Thyroid gland (tissue), 4 donors: ENCODE measurements at regions not wholly inside any gene's neighbourhood (a gene's known extent, or its start where the extent isn't known, plus 50 kb on each side); places are given as distances from the start of the nearest gene placed in this dataset.

ENCODE experiments used
- DNase-seq, 2 donors: peaks; one replicate each; pipeline ENCODE4 v3.0.0-alpha.2; 2019
- H3K27ac ChIP-seq, 3 donors: fragments of 200-600 bp; sonication (generic); 1 replicate in 2 of 3; 2 replicates in 1 of 3; pipeline ENCODE4 v1.5.1; 2016 to 2019; ENCODE audit warnings: mild to moderate bottlenecking in 1 of 3, moderate library complexity in 1 of 3
- H3K27me3 ChIP-seq: fragments of 200-600 bp; sonication (generic); one replicate; pipeline ENCODE4 v1.5.1; 2019
- H3K36me3 ChIP-seq, 2 donors: fragments of 200-600 bp; sonication (generic); one replicate each; pipeline ENCODE4 v1.5.1; 2016 to 2019
- H3K4me1 ChIP-seq, 2 donors: fragments of 200-600 bp; sonication (generic); one replicate each; pipeline ENCODE4 v1.5.1; 2017 to 2019
- H3K4me3 ChIP-seq, 3 donors: fragments of 200-600 bp; sonication (generic); replicated peaks in 1 of 3; 1 replicate in 2 of 3; 2 replicates in 1 of 3; pipeline ENCODE4 v1.5.1; 2016; ENCODE audit warnings: mild to moderate bottlenecking in 1 of 3
- H3K9me3 ChIP-seq: fragments of 200-600 bp; sonication (generic); one replicate; pipeline ENCODE4 v1.5.1; 2017
- CTCF ChIP-seq, 6 experiments: fragments of 200-600 bp in 3 of 6; fragments of 450-650 bp in 3 of 6; sonication (generic) in 3 of 6; IDR thresholded peaks; one replicate each; pipeline ENCODE4 v1.5.1; 2016 to 2019; ENCODE audit warnings: antibody characterized with exemption in 6 of 6, mild to moderate bottlenecking in 2 of 6, inconsistent platforms in 1 of 6, moderate library complexity in 1 of 6
- POLR2A ChIP-seq, 2 donors: fragments of 450-650 bp; IDR thresholded peaks; one replicate each; pipeline ENCODE4 v1.6.1; 2017; ENCODE audit warnings: antibody characterized with exemption in 2 of 2, mild to moderate bottlenecking in 2 of 2, moderate library complexity in 1 of 2
- WGBS, 2 donors: methylation state at CpG; one replicate each; pipeline ENCODE4 v1.1.5; 2017; 5-methylcytosine and 5-hydroxymethylcytosine counted together
- intact Hi-C: fragments of 100-400 bp; cut with DNase I; formaldehyde crosslinking; loops from one replicate; pipeline ENCODE4 v1.15.1; 2023

GRCh38 chr3:88984256-88984655, 123.2 kb upstream of the EPHA3 start:
- no peak for DNase-seq
- intact Hi-C loops: no loop called here
- no peaks in the 10 kb centered on the region for H3K27me3 ChIP-seq
- no peak overlapping the region for H3K27ac ChIP-seq
- no peaks in the 10 kb centered on the region for H3K36me3 ChIP-seq
- 63 to 81% methylated on average over 2 of the region's 2 CpGs for WGBS, 2 donors
- H3K4me1 ChIP-seq: no peaks in the 10 kb centered on the region
- no peak for TF ChIP-seq CTCF (IDR thresholded peaks at IDR 0.05)
- no peak for TF ChIP-seq POLR2A (IDR thresholded peaks at IDR 0.05)
- no peak overlapping the region for H3K4me3 ChIP-seq
- no peaks in the 10 kb centered on the region for H3K9me3 ChIP-seq

- 52 to 59% methylated on average over 2 of the region's 2 CpGs for WGBS, 2 donors
- H3K27ac ChIP-seq: no peak overlapping the region
- H3K27me3 ChIP-seq: no peaks in the 10 kb centered on the region
- DNase-seq: no peak
- no peaks in the 10 kb centered on the region for H3K9me3 ChIP-seq
- no peaks in the 10 kb centered on the region for H3K4me1 ChIP-seq
- intact Hi-C loops: no loop called here
- no peak overlapping the region for H3K4me3 ChIP-seq
- no peaks in the 10 kb centered on the region for H3K36me3 ChIP-seq
- TF ChIP-seq POLR2A (IDR thresholded peaks at IDR 0.05): no peak
- TF ChIP-seq CTCF (IDR thresholded peaks at IDR 0.05): no peak
Measured at GRCh38 chr3:88984832-88985231, 122.6 kb upstream of the EPHA3 start.

GRCh38 chr3:88985491-88985890, 121.9 kb upstream of the EPHA3 start:
- no peak for DNase-seq
- no peaks in the 10 kb centered on the region for H3K9me3 ChIP-seq
- no peak for TF ChIP-seq POLR2A (IDR thresholded peaks at IDR 0.05)
- no peak for TF ChIP-seq CTCF (IDR thresholded peaks at IDR 0.05)
- no peaks in the 10 kb centered on the region for H3K36me3 ChIP-seq
- H3K4me3 ChIP-seq: no peak overlapping the region
- no peak overlapping the region for H3K27ac ChIP-seq
- no peaks in the 10 kb centered on the region for H3K27me3 ChIP-seq
- intact Hi-C loops: no loop called here
- 84 to 87% methylated on average over 1 of the region's 1 CpG for WGBS, 2 donors
- H3K4me1 ChIP-seq: no peaks in the 10 kb centered on the region

- Histone ChIP-seq H3K4me1 (no peaks in the 10 kb centered on the region), H3K36me3 (no peaks in the 10 kb centered on the region), H3K4me3 (no peak overlapping the region), H3K27ac (no peak overlapping the region), H3K27me3 (no peaks in the 10 kb centered on the region), H3K9me3 (no peaks in the 10 kb centered on the region)
- no peak for TF ChIP-seq POLR2A (IDR thresholded peaks at IDR 0.05)
- no peak for TF ChIP-seq CTCF (IDR thresholded peaks at IDR 0.05)
- WGBS, 2 donors: 88% methylated on average over 2 of the region's 2 CpGs
- intact Hi-C loops: no loop called here
- DNase-seq: no peak
Measured at GRCh38 chr3:88986834-88987233, 120.6 kb upstream of the EPHA3 start.

GRCh38 chr3:88987776-88988175, 119.6 kb upstream of the EPHA3 start:
- H3K4me1 ChIP-seq: no peaks in the 10 kb centered on the region
- TF ChIP-seq POLR2A (IDR thresholded peaks at IDR 0.05): no peak
- no peak for TF ChIP-seq CTCF (IDR thresholded peaks at IDR 0.05)
- H3K9me3 ChIP-seq: no peaks in the 10 kb centered on the region
- H3K27me3 ChIP-seq: no peaks in the 10 kb centered on the region
- no peak overlapping the region for H3K27ac ChIP-seq
- intact Hi-C loops: no loop called here
- H3K36me3 ChIP-seq: no peaks in the 10 kb centered on the region
- no peak for DNase-seq
- no peak overlapping the region for H3K4me3 ChIP-seq
